Stimulated activated CD4-positive, alpha-beta T cell treated with anti-CD3 and anti-CD28 coated beads, Interleukin-15, amount 100 ng/mL, for 24 hours (primary cell): ENCODE measurements at regions not wholly inside any gene's neighbourhood (a gene's known extent, or its start where the extent isn't known, plus 50 kb on each side); places are given as distances from the start of the nearest gene placed in this dataset.

ENCODE experiments used
- DNase-seq: peaks from one replicate; pipeline ENCODE4 v3.0.0-alpha.2; 2020

DNA sequence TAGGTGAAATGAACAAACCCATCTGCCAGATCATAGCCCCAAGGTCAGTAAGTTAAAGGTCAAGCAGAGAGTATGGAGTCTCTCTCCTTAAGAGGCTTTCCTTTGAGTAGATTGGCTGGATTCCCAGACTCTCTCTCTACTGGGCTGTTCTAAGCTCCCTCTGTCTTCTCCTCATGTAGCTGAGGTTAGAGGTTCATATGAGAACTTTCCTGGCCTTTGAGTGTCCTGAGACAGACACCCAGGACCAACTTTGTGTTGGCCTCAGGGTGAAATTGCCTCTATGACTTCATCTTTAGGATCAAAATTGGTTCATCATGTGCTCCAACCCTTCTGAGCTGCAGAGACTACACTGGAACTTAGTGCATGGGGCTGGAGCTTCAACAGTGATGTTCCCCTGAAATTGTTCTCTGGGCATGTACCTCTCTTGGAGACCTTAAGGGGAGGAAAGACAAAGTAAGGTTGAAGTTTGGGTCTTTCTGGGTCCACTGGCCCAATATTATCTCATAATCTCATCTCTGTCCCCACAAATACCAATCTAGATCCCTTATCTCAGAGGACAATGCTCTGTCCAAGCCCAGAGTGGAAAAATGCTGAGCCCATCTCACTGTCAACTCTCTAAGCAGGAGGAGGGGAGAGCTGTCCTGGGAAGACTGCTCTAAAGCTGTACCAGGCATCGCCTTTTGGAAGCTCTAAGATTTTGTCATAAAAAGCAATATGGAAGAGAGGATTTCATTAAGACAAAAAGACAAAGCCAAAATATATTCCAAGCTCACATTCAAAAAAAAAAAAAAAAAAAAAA, 177.3 kb upstream of the ARL4C start:
- no peak for DNase-seq

DNA sequence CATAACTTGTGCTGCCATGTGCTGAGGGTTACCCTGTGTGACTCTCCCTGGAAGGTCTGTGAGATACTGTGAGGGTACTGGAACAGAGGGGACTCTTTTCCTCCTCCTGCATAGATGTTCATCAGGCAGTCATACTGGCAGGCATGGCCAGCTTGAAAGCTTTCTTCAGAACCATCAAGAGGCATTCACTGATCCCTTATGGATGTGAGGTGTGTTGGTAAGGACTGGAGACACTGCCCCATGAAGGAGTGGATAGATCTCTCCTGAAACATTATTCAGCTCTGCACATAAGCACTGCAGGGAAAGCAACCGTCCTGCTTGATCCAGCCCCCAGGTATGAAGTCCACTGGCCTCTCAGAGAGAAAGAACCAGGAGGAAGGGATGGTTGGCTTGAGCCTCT, 176.6 kb upstream of the ARL4C start:
- no peak for DNase-seq

DNA sequence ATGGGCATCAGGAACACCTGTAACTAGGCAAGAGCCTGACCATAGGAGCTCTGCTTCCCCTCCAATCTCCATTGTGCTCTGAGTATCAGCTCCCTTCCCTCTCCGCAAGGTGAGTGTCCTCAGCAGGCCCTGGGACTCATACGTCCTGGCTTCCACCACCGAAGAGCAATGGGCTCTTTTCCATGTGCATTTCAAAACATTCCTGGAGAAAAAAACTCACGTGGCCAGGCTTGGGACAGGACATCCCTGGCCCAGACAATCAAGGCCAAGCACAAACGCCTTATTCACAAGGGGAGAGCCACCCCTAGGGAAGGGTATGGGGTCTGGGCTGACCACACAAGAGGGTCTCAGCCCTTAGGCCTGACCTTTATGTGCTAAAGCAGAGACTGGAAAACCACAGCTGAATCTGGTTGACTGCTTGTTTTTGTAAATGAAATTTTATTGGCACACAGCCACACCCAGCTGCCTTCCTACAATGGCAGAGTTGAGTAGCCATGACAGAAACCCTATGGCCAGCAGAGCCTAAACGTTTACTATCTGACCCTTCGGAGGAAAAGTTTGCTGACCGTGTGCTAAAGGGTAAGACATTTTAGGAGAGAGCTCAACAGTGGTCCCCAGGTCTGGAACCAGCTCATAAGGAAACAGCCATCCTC, 175.7 kb upstream of the ARL4C start:
- DNase-seq: no peak

DNA sequence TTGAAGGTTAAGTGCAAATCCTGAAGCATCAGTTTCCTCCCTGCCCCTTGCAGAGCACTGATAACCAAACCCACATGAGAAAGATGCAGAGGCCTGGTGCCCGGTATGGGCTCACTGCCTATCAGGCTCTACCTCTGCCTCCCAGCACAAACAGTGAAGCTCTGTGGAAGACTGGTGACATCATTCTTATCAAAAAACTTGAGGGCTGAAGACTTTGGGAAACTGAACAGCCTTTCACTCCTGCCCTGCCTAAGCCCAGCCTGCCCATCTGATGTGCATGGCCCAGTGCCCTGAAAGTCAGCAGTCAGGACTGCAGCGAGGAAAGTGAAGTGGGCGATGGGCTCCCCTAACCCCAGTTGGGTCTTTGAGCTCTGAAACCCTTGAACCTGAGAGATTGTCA, 174.8 kb upstream of the ARL4C start:
- no peak for DNase-seq

DNA sequence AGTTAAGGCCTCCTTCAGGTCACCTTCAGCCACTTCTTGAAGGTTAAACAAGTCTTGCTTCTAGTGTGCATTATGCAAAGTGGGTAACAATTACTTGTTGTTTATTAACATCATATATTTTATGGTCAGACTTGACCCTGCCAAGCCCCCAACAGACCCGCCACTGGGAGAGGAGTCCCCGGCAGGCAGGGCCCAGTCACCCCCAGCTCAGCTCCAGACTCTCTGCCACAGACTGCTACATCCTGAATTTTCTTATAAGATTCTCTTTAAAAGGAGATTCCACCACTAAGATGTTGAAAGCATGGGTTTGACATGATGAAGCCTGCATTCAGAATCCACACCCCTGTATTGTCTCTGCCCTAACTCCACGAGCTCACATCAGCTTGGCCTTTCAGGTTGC, 174.3 kb upstream of the ARL4C start:
- DNase-seq: no peak

DNA sequence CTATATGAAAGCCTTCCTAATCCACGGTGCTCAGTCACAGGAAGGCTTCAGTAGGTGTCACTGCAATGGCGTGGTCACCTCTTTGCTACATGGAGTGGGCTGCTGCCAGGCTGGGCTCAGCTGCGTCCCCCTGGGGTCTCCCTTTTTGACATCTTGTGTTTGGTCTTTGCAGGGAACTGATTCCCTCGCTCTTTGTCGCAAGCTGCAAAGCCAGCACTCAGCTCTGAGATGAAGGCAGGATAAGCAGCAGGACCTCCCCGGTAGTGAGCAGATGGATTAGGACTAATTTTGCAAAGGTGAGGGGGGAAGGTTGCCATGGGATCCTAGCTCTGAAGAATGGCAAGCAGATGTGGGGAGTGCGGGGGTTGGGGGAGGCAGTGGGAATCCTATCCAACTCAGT, 173.9 kb upstream of the ARL4C start:
- DNase-seq: no peak

DNA sequence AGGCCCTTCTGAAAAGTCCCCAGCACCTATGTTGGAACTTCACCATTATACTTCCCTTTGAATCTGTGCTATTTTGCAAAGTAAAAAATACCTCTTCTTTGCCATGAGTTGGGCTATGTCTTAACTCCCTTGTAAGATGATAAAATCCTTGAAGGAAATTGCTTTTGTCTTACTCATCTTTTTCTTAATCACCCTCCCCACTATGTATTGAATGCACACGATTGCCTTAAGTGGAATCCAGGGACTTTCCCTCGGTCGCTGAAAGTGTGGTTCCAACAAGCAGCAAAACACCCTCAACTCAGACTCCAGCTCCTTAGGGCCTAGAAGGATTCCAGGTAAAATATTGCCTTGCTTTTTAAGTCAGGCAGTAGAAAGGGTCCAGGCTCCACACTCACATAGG, 173.2 kb upstream of the ARL4C start:
- DNase-seq: no peak

DNA sequence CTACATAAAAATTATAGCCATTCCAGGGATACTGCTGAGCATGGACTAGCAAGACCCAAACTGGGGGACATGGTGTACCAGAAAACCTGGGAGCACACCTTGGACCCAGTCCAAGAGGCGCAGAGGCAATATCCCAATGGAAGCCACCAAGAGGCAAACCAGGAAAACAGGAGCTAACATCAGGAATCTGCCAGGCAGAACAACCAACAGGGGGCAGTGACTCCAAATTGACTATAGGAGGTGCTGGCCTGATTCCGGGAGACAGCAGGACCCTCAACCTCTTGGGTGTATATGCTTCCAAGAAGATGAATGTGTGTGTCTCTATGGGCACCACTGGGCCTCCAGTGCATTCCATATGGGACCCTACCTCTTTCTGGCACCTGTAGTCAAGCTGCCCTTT, 172.7 kb upstream of the ARL4C start:
- no peak for DNase-seq

DNA sequence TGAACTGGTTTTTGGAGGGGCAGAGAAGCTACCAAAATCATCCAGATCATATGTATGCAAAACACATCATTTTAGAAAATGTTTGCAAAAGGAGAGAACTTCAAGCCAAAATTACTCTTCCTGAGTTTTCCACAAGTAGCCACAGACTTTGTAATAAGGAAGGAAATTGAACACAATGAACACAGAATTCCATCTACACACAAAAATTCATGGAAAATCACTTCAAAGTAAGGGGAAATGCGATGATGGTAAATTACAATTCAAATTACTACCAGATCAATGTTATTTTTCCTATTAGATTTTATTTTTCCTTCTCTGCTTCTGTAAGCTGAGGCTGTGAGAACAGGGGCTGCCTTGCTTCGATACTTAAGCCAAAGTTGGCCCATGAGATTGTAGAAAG, 172.1 kb upstream of the ARL4C start:
- DNase-seq: no peak

DNA sequence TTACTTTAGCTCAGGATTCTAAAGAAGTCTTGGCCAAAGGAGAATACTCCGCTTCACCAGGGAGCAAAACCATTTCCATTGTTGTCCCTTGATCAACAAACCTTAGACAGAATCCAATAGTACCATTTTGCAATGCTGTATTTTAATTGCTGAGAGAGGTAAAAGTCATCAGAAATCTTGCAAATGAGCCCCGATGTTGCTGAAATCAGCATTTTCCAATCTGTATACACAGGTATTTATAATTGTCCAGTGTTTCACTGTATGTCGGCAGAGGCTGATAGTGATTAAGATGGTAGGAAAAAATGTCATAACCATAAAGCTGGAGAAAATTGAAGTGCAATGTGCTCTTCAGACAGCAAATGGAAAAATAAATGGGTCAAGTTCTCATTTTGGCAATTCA, 170.0 kb upstream of the ARL4C start:
- no peak for DNase-seq

DNA sequence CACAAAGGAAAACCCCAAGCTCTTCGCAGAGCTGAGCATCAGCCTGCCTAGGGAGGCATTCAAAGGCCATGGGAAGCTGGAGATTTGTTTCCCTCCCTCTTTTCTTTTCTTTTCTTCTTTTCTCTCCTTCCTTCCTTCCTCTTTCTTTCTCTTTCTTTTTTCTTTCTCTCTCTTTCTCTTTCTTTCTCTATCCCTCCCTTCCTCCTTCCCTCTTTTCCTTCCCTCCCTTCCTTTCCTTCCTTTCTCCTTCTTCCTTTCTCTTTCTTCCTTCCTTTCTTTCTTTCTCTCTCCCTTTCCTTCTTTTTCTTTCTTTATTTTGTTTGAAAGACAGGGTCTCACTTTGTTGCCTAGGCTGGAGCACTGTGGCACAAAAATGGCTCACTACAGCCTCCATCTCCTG, 168.4 kb upstream of the ARL4C start:
- DNase-seq: no peak

DNA sequence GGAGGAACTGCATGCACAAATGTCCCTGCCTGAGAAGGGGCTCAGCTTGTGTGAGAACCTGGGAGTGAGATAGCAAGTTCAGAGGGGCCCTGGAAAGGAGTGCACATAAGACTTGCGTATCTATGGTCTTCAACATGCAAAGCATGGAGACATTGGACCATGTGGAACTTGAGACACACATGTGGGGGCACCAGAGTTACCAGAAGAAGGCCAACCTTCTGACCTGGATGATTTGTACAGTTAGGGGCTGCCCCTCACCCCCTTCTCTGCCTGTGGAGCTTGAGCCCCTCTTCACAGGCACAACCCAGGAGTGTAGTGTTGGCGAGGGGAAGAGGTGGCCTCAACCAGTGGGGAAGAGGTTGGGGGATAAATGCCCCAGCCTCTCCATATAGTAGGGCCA, 165.0 kb upstream of the ARL4C start:
- DNase-seq: no peak

DNA sequence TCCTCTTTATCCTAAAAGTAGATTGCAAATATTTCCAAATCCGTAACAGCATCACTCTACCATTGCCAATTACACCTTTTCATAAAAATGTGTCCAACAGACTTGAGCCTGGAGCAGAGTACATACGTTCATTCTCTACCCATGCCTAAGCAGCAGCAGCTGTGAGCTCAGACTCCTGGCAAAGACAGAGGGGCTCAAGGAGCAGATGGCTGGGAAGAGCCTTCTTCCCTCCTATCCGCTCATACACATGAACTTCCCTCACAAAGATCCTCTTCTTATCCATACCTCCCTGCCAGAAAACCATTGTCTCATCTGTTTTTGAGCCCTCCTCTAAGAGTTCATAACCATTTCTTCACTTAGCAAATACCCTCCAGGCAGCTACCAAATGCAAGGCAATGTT, 164.3 kb upstream of the ARL4C start:
- no peak for DNase-seq

DNA sequence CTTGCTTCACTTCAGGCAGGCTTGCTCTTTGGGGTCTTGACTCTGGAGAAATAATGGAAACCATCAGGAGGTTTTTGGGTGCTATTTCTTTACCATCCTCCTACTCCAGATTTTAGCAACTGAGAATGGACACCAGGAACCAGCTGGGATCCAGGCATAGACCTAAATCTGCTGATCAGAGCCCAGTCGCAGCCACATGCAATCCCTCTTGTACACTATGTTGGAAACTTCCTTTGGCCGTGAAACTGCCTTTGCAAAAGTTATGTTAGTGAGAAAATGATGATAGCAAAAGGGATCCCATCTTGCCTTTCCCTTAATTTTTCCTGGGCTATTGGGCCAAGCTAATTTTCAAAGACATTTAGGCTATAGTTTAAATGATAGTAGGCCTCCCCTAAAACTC, 158.8 kb upstream of the ARL4C start:
- no peak for DNase-seq

DNA sequence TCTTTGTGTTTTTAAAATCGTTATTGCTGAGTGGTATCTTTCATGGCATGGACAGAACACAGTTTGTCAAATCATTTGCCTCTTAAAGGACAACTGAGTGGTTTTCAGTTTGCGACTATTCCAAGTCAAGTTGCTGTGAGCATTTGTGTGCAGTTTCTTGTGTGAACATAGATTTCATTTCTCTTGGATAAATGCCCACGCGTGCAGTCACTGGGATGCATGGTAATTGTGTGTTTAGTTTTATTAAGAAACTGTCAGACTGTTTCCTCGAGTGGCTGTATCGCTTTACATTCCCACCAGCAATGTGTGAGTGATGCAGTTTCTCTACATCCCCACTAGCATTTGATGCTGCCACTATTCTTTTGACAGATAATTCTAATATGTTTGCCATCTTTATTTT, 154.0 kb upstream of the ARL4C start:
- no peak for DNase-seq

DNA sequence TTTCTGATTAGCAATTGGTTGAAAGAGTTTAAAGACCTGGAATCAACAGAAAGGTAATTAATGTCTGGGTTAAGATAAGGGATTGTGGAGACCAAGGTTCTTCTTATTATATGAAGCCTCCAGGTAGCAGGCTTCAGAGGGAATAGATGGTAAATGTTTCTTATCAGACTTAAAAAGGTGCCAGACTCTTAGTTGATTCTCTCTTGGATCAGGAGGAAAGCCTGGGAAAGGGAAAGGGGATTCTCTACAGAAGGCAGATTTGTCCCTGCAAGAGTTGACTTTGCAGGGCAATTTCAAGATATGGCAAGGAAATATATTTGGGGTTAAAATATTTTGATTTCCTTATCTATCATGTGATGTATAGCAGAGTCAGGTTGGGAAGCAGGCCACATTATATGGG, 153.1 kb upstream of the ARL4C start:
- no peak for DNase-seq

DNA sequence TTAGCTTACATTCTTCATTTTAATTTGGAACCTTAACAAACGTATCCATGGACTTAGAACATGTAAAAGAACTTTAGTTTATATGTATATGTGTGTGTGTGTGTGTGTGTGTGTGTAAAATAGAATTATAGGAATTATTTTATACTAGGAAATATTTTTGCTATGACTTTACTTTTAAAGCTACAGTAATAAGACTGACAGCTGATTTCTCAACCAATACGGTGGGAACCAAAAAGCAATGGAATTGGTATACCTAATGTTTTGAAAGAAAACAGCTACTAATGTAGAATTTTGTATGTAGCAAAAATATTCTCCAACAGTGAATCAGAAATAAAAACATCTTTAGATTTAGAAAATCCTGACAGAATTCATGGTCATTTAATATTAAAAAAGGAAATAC, 146.5 kb upstream of the ARL4C start:
- DNase-seq: no peak

DNA sequence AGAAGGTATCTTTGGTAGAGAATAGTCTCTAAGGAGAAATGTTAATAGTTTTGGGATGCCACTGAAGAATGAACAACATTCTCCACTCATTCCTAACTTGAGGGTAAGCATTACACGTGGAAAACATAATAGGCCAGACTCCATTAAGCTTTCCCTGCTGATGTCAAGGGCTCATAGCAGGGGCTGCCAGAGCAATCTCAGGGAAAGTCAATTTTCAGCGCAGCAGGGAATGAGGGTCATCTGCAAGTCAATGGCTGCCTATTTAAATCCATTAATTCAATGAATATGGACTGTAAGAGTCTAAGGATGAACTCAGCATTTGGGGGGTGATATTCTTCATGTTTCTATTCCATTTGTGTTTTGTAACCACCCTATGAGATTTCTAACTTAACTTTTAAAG, 144.2 kb upstream of the ARL4C start:
- no peak for DNase-seq

DNA sequence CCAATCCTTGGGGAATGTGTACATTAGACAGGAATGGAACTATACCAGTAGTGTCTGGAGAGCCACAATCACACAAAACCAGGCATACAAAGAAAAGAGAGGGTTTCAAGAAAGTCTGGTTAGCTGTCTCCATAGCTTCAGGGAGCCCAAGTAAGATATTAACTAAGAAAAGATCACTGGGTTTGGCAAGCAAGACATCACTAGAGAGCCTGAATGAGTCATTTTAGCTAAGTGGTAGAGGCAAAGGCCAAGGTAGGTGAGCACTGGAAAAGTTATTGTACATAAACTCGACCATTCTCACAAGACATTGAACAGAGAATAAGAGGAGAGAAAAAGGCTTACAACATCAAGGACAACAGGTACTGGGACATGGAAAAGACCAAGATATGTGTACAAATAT, 143.8 kb upstream of the ARL4C start:
- DNase-seq: no peak

DNA sequence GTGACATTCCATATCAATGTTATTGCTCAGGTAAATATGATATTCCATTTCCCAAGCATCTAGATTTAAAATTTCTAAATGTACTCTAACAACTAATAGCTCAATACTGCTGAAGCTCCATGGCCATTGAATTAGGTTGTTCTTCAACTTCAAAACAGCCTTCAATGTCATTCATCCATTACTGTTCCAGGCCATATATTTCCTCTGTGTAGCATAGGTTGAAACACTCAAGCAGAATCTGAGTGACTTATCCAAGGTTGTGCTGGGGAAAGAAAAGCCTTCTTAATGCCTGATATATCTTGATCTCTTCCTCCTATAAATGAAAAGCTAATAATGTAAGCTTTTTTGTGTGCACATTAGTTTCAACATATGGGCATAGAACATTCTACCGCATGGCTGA, 142.1 kb upstream of the ARL4C start:
- no peak for DNase-seq

DNA sequence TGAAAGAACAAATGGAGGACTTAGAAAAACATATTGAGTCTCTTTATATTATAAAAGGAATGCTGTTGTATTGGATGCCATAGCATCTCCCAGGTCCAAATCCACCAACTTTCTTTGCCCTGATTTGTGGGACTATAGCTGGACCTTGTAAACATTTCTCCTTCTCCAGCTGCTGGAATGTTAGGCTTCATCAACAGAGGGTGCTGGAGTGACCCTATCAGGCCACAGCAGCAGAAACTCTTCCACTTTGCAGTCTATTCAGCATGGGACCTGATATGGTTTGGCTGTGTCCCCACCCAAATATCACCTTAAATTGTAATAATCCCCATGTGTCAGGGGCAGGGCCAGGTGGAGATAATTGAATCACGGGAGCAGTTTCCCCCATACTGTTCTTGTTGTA, 138.4 kb upstream of the ARL4C start:
- no peak for DNase-seq

DNA sequence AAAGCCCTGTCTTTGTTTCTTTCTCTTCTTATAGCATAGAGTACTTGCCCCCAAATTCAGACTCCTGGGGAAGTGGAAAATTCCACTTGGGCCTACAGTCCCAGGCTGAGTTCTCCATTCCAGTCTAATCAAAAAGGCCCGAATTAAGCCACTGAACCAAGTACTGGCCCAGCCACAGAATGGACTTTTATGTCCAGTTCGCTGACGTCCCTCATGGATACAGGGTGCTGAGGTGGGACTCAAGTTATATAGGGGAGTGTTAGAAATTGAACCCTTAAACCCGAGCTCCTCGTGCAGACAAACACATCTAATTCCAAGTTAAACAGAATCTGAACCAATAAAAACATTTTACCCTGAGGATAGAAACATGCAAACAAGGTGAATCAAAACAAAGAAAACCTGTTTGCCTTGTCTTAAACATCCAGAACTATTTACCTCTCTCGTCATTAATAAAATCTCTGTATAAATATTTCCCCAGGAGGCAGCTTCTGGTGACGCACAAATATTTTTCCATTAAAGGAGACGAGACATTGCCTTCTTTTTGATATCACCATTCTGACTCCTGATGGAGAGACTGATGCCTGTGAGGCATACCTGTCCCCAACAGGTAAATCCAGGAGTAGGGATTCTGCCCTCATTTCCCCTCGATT, 136.8 kb upstream of the ARL4C start:
- no peak for DNase-seq

DNA sequence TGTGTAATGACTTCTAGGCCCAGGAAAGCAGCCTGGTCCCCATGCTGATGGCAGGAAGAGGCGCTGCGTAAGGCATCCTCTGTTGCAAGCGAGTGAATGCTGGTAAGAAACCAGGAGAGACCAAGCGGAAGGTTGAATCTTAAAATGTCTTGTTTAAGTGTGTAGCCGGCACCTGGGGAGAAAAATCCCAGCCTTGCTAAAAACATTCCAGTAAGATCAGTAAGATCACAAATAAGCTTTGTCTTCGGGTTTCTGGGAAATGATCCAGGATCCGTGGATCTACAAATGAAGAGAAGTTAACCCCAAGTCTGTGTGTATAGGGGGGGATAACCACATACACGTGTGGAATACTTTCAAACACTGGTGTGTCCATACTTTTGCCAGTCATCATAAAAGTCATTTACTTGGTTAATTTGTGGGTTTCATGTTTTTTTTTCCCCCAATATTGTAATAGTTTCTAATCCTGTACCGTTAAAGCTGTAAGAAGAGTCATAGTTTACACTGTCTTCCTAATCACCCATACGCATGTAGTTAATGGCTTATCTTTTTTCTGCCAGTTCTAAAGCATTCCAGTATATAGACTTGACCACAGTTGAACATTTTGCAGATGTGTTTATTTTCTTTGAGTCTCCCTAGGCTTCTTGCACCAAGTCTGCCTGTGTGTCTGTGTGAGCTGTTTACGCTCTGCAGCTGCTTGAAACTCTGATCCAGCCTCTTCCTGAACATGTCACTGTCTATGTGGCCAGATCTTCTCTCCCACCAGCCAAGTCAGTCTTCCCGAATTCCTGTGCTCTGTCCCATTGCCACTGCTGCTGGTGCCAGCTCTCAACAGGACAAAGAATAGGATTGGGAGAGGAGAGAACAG, 135.9 kb upstream of the ARL4C start:
- no peak for DNase-seq
